GM12878 (cell line): ENCODE measurements at regions not wholly inside any gene's neighbourhood (a gene's known extent, or its start where the extent isn't known, plus 50 kb on each side); places are given as distances from the start of the nearest gene placed in this dataset.
"Not testable (repeated sequence)": the region's sequence is repeated elsewhere in the genome, so short reads cannot be mapped to it uniquely, and the experiment has no call there.

ENCODE experiments used
- ATAC-seq: fragments of 200-7000 bp; cut with Tn5 transposase; 3 replicates; pipeline ENCODE4 v1.9.1; 2020; ENCODE audit warnings: mild to moderate bottlenecking, moderate library complexity
- BruUV-seq: library from RNA; stranded (reverse); fragments of 400-500 nt; replicated peaks from 2 replicates; lab custom pipeline; 2021; lab: Mats Ljungman, UMichigan
- CTCF ChIA-PET: fragments of 300-600 bp; sonication (Branson Sonifier 250); formaldehyde crosslinking; extraction: SDS; loops from one replicate; lab custom pipeline; 2021; ENCODE audit warnings: inconsistent platforms; lab: Yijun Ruan, JAX
- POLR2A ChIA-PET: fragments of 350-600 bp; formaldehyde crosslinking; extraction: SDS; loops from one replicate; lab custom pipeline; 2021; ENCODE audit warnings: inconsistent platforms; lab: Charles Lee
- RAD21 ChIA-PET: fragments of 300-600 bp; sonication (Branson Sonifier 250); formaldehyde crosslinking; loops from one replicate; lab custom pipeline; 2023; ENCODE audit warnings: antibody characterized with exemption; ENCODE audit not compliant: unreplicated experiment; lab: Charles Lee
- SMC1A ChIA-PET: fragments of 300-600 bp; sonication (Branson Sonifier 250); formaldehyde crosslinking; loops from one replicate; lab custom pipeline; 2023; ENCODE audit not compliant: unreplicated experiment, uncharacterized antibody; lab: Charles Lee
- DNase-seq: peaks from one replicate; pipeline ENCODE4 v3.0.0-alpha.2; 2011; ENCODE audit warnings: low read depth, low spot score
- FAIRE-seq: peaks from 3 replicates; lab custom pipeline; 2011; peaks lifted over from hg19 to GRCh38; lab: Jason Lieb, UNC
- H2AFZ ChIP-seq: 2 replicates; pipeline ENCODE4 v1.6.0; 2011; ENCODE audit warnings: low read depth, low read length, control low read depth; ENCODE audit not compliant: control insufficient read depth
- H3K27ac ChIP-seq: 2 replicates; pipeline ENCODE4 v1.5.1; 2011; ENCODE audit warnings: control low read depth; ENCODE audit not compliant: control insufficient read depth, insufficient read depth
- H3K27me3 ChIP-seq, 2 experiments: replicated peaks in 1 of 2; 2 replicates each; pipeline versions ENCODE4 v1.6.0 to v1.6.1; 2011; ENCODE audit warnings: low read length in 1 of 2; ENCODE audit not compliant: control insufficient read depth in 2 of 2, insufficient read depth in 2 of 2
- H3K36me3 ChIP-seq, 2 experiments: 2 replicates each; pipeline ENCODE4 v1.5.1; 2011; ENCODE audit warnings: low read length in 1 of 2; ENCODE audit not compliant: control insufficient read depth in 2 of 2, insufficient read depth in 2 of 2
- H3K4me1 ChIP-seq: 2 replicates; pipeline ENCODE4 v1.6.1; 2011; ENCODE audit warnings: mild to moderate bottlenecking, low read length, moderate library complexity, mixed read lengths; ENCODE audit not compliant: control insufficient read depth, insufficient read depth
- H3K4me2 ChIP-seq: 2 replicates; pipeline ENCODE4 v1.6.0; 2011; ENCODE audit warnings: control low read depth; ENCODE audit not compliant: control insufficient read depth, insufficient read depth
- H3K4me3 ChIP-seq: fragments of 200-600 bp; sonication (generic); 2 replicates; pipeline ENCODE4 v1.5.1; 2016
- H3K79me2 ChIP-seq: 2 replicates; pipeline ENCODE4 v1.6.0; 2011; ENCODE audit warnings: low read length; ENCODE audit not compliant: control insufficient read depth, insufficient read depth
- H3K9ac ChIP-seq: 2 replicates; pipeline ENCODE4 v1.8.0; 2011; ENCODE audit warnings: low read length, control low read depth, mixed read lengths; ENCODE audit not compliant: control insufficient read depth, insufficient read depth
- H3K9me3 ChIP-seq: replicated peaks from 3 replicates; pipeline ENCODE4 v1.5.1; 2011; ENCODE audit warnings: mild to moderate bottlenecking, low read length; ENCODE audit not compliant: control insufficient read depth, insufficient read depth
- H4K20me1 ChIP-seq: 2 replicates; pipeline ENCODE4 v1.6.0; 2011; ENCODE audit not compliant: control insufficient read depth, insufficient read depth
- BCL3 ChIP-seq: IDR thresholded peaks from 2 replicates; pipeline ENCODE4 v1.6.1; 2011; ENCODE audit warnings: borderline replicate concordance, low read depth, mild to moderate bottlenecking, moderate library complexity, low read length; ENCODE audit not compliant: insufficient read depth, poor library complexity, severe bottlenecking
- CHD1 ChIP-seq: IDR thresholded peaks from 2 replicates; pipeline ENCODE4 v1.6.1; 2012; ENCODE audit warnings: low read depth, low read length, improper control_type of control experiment
- CTCF ChIP-seq, 3 experiments: IDR thresholded peaks in 2 of 3; conservative IDR thresholded peaks in 1 of 3; 2 replicates each; pipeline ENCODE4 v1.5.1; 2011; ENCODE audit warnings: low read depth in 3 of 3, low read length in 3 of 3, mild to moderate bottlenecking in 3 of 3, control low read depth in 2 of 3, moderate library complexity in 2 of 3, inconsistent platforms in 1 of 3, mixed read lengths in 1 of 3; ENCODE audit not compliant: control insufficient read depth in 2 of 3, insufficient read depth in 1 of 3; ENCODE audit errors: extremely low read depth in 1 of 3
- FOXK2 ChIP-seq: fragments of 450-650 bp; IDR thresholded peaks from 2 replicates; pipeline ENCODE4 v1.6.1; 2017; ENCODE audit warnings: mild to moderate bottlenecking, moderate library complexity
- MYC ChIP-seq: IDR thresholded peaks from 2 replicates; pipeline ENCODE4 v1.6.1; 2011; ENCODE audit warnings: mild to moderate bottlenecking, low read length, moderate library complexity, inconsistent platforms; ENCODE audit not compliant: insufficient read depth, insufficient replicate concordance, insufficient read length, severe bottlenecking
- PAX8 ChIP-seq: fragments of 450-650 bp; IDR thresholded peaks from 2 replicates; pipeline ENCODE4 v1.6.1; 2017; ENCODE audit warnings: mild to moderate bottlenecking, moderate library complexity
- RAD21 ChIP-seq: IDR thresholded peaks from 2 replicates; pipeline ENCODE4 v1.6.1; 2011; ENCODE audit warnings: mild to moderate bottlenecking, low read depth, low read length, moderate library complexity; ENCODE audit not compliant: insufficient read depth
- SMC3 ChIP-seq: IDR thresholded peaks from 2 replicates; pipeline ENCODE4 v1.6.1; 2011; ENCODE audit warnings: low read length, improper control_type of control experiment, borderline replicate concordance
- SPI1 ChIP-seq: IDR thresholded peaks from 2 replicates; pipeline ENCODE4 v1.6.1; 2011; ENCODE audit warnings: low read depth, mild to moderate bottlenecking, low read length, moderate library complexity, borderline replicate concordance; ENCODE audit not compliant: insufficient read depth
- YY1 ChIP-seq: IDR thresholded peaks from 2 replicates; pipeline ENCODE4 v1.6.1; 2011; ENCODE audit warnings: low read depth, mild to moderate bottlenecking, low read length
- WGBS: methylation state at CpG from one replicate; pipeline ENCODE4 v1.1.6; 2016; ENCODE audit warnings: low lambda C conversion rate; ENCODE audit not compliant: insufficient replicate concordance, insufficient coverage; ENCODE audit errors: missing lambda C conversion rate; 5-methylcytosine and 5-hydroxymethylcytosine counted together
- in situ Hi-C: fragments of 300-500 bp; cut with MboI; formaldehyde crosslinking; loops from 9 replicates; pipeline ENCODE4 v1.14.3; 2018; ENCODE audit warnings: mixed read lengths
- intact Hi-C: fragments of 100-400 bp; cut with micrococcal nuclease; formaldehyde crosslinking; loops from one replicate; pipeline ENCODE4 v1.14.2; 2022; ENCODE audit not compliant: unreplicated experiment

- POLR2A ChIA-PET, ATAC-seq, H3K4me3 ChIP-seq, H3K27me3 ChIP-seq, BruUV-seq, H3K79me2 ChIP-seq, H3K9ac ChIP-seq, H4K20me1 ChIP-seq, RAD21 ChIA-PET, DNase-seq, H3K36me3 ChIP-seq, H3K4me1 ChIP-seq, H3K27ac ChIP-seq, SMC1A ChIA-PET, H3K9me3 ChIP-seq, H3K4me2 ChIP-seq, H2AFZ ChIP-seq: not testable (repeated sequence)
- intact Hi-C loops (loop anchor here (2.0 kb wide), 1 partner anchor 203 kb away; no protein-coding TSS in a partner anchor), in situ Hi-C loops (loop anchor here (10.0 kb wide), 1 partner anchor 195 kb away; no protein-coding TSS in a partner anchor)
- FAIRE-seq: peak; percentile 47
- CTCF ChIA-PET: interaction anchor here (1.6 kb wide), 1 partner anchor 204 kb away, joined by 5 read pairs; no protein-coding TSS in a partner anchor
- WGBS: 20% methylated on average over 1 of the region's 1 CpG
Measured at GRCh38 chr5:79879880-79880279, 111.2 kb downstream of the MTX3 start.

GRCh38 chr5:79878721-79879336 is 112.2 kb downstream of the MTX3 start:
- CTCF ChIA-PET: interaction anchor here (1.0 to 2.4 kb wide), 11 partner anchors 9 to 209 kb away, joined by 3 to 20 read pairs (median 3); no protein-coding TSS in a partner anchor
- in situ Hi-C loops: loop anchor here (10.0 kb wide), 1 partner anchor 196 kb away; no protein-coding TSS in a partner anchor
- no TSS peak for BruUV-seq

More at GRCh38 chr5:79878721-79879336, 112.2 kb downstream of the MTX3 start:
- TF ChIP-seq BCL3 (no peak), FOXK2 (no peak), SMC3 (peak; percentile 59), SPI1 (no peak), MYC (no peak), YY1 (0 out of 2 replicates have a peak, but pooled peaks have one; percentile 29), PAX8 (no peak), CHD1 (no peak), CTCF (IDR thresholded peaks at IDR 0.05 in 2 of 3, conservative IDR thresholded peaks at IDR 0.05 in 1 of 3; ENCODE audit: control insufficient read depth in 2 of 3, extremely low read depth in 1 of 3, insufficient read depth in 1 of 3, low read depth in 3 of 3, low read length in 3 of 3) (peak; percentile 37 to 57 (median 52); a peak in 5 of 6 replicates), RAD21 (peak; percentile 43)
- Histone ChIP-seq H3K79me2 (no peaks in the 10 kb centered on the region), H3K27ac (no peak overlapping the region), H3K4me3 (no peak overlapping the region), H3K9me3 (no peaks in the 10 kb centered on the region), H3K4me2 (no peak overlapping the region), H4K20me1 (no peaks in the 10 kb centered on the region; the same call in 1 of the 2 replicates), H3K27me3 (peaks cover 0 to 2% of the 10 kb centered on the region in 2 experiments; a peak in 1 of 4 replicates), H3K36me3 (no peaks in the 10 kb centered on the region), H3K4me1 (no peaks in the 10 kb centered on the region), H2AFZ (no peak overlapping the region), H3K9ac (no peak overlapping the region)
- intact Hi-C loops: loop anchor here (2.0 kb wide), 1 partner anchor 204 kb away; no protein-coding TSS in a partner anchor
- FAIRE-seq (no peak), ATAC-seq (peak; percentile 61), DNase-seq (no peak)
- ChIA-PET RAD21 (interaction anchor here (0.8 to 1.6 kb wide), 2 partner anchors 192 to 205 kb away, joined by 3 to 17 read pairs; no protein-coding TSS in a partner anchor), POLR2A (interaction anchor here (0.6 kb wide), 1 partner anchor 202 kb away, joined by 13 read pairs; no protein-coding TSS in a partner anchor), SMC1A (interaction anchor here (1.0 to 1.7 kb wide), 3 partner anchors 205 to 266 kb away, joined by 3 to 15 read pairs (median 4); no protein-coding TSS in a partner anchor)
- WGBS: 6% methylated on average over 5 of the region's 5 CpGs
